Panc1 (cell line): ENCODE measurements at regions not wholly inside any gene's neighbourhood (a gene's known extent, or its start where the extent isn't known, plus 50 kb on each side); places are given as distances from the start of the nearest gene placed in this dataset.

ENCODE experiments used
- CTCF ChIP-seq: fragments of 450-650 bp; IDR thresholded peaks from 2 replicates; pipeline ENCODE4 v1.5.1; 2017; ENCODE audit warnings: mild to moderate bottlenecking
- POLR2AphosphoS5 ChIP-seq: IDR thresholded peaks from 2 replicates; pipeline ENCODE4 v1.6.1; 2012; ENCODE audit warnings: mild to moderate bottlenecking, low read depth, low read length, moderate library complexity
- REST ChIP-seq, 2 experiments: IDR thresholded peaks; 2 replicates each; pipeline ENCODE4 v1.6.1; 2011 to 2012; ENCODE audit warnings: low read depth in 2 of 2, control low read depth in 1 of 2, low read length in 1 of 2, mild to moderate bottlenecking in 1 of 2, moderate library complexity in 1 of 2; ENCODE audit not compliant: insufficient read depth in 1 of 2

- TF ChIP-seq CTCF (no peak), POLR2AphosphoS5 (no peak), REST (IDR thresholded peaks at IDR 0.05; ENCODE audit: insufficient read depth in 1 of 2, low read depth in 2 of 2, low read length in 1 of 2) (no peak)
These were observed 239.9 kb downstream of the ADRA2A start for GRCh38 chr10:111316722-111317212.
